Epithelial cell of esophagus (primary cell): ENCODE measurements at regions not wholly inside any gene's neighbourhood (a gene's known extent, or its start where the extent isn't known, plus 50 kb on each side); places are given as distances from the start of the nearest gene placed in this dataset.

Experiments used
- DNase-seq: peaks from one replicate; pipeline ENCODE4 v3.0.0; 2010; ENCODE audit warnings: low read depth
- H3K4me3 ChIP-seq: 2 replicates; pipeline ENCODE4 v1.5.1; 2011; ENCODE audit warnings: mild to moderate bottlenecking, low read length, control low read depth
- CTCF ChIP-seq: IDR thresholded peaks from 2 replicates; pipeline ENCODE4 v1.5.1; 2011; ENCODE audit warnings: low read depth, mild to moderate bottlenecking, low read length, control low read depth, inconsistent platforms; ENCODE audit not compliant: insufficient read depth; ENCODE audit errors: missing control alignments

- H3K4me3 ChIP-seq: no peak overlapping the region
- no peak for DNase-seq
- TF ChIP-seq CTCF: no peak
These were observed 512.2 kb upstream of the TNC start for GRCh38 chr9:115629879-115630840.

- no peak overlapping the region for H3K4me3 ChIP-seq
- DNase-seq: no peak
- TF ChIP-seq CTCF: no peak
These were observed 514.4 kb upstream of the TNC start for GRCh38 chr9:115632391-115632790.

- no peak for TF ChIP-seq CTCF
- H3K4me3 ChIP-seq: no peak overlapping the region
- DNase-seq: peak; percentile 23
These were observed 515.1 kb upstream of the TNC start for GRCh38 chr9:115633104-115633503.

GRCh38 chr9:115635680-115636383, 517.8 kb upstream of the PAPPA start:
- no peak for TF ChIP-seq CTCF
- no peak for DNase-seq
- H3K4me3 ChIP-seq: no peak overlapping the region

GRCh38 chr9:115636596-115636995, 517.0 kb upstream of the PAPPA start:
- DNase-seq: peak; percentile 44
- no peak overlapping the region for H3K4me3 ChIP-seq
- no peak for TF ChIP-seq CTCF

- DNase-seq: no peak
- no peak for TF ChIP-seq CTCF
- H3K4me3 ChIP-seq: no peak overlapping the region
These were observed 515.9 kb upstream of the PAPPA start for GRCh38 chr9:115637661-115638060.

- TF ChIP-seq CTCF: no peak
- no peak overlapping the region for H3K4me3 ChIP-seq
- DNase-seq: peak; percentile 77
These were observed 512.7 kb upstream of the PAPPA start for GRCh38 chr9:115640887-115641286.
